Activated naive CD8-positive, alpha-beta T cell treated with anti-CD3 and anti-CD28 coated beads, Interleukin-2, amount 50 U/mL, for 24 hours (primary cell): ENCODE measurements at regions not wholly inside any gene's neighbourhood (a gene's known extent, or its start where the extent isn't known, plus 50 kb on each side); places are given as distances from the start of the nearest gene placed in this dataset.
"Not testable (repeated sequence)": the region's sequence is repeated elsewhere in the genome, so short reads cannot be mapped to it uniquely, and the experiment has no call there.

Experiments
- ATAC-seq: fragments of 150-1000 bp; cut with Tn5 transposase; one replicate; pipeline ENCODE4 v1.10.0; 2021
- DNase-seq: peaks from one replicate; pipeline ENCODE4 v3.0.0; 2021
- H3K27ac Mint-ChIP-seq: one replicate; pipeline ENCODE4 v1.8.0; 2021; ENCODE audit warnings: mild to moderate bottlenecking, mixed read lengths
- H3K27me3 Mint-ChIP-seq: one replicate; pipeline ENCODE4 v1.8.0; 2021; ENCODE audit warnings: mixed read lengths
- H3K36me3 Mint-ChIP-seq: one replicate; pipeline ENCODE4 v1.8.0; 2021; ENCODE audit warnings: low read depth, mixed read lengths
- H3K4me1 Mint-ChIP-seq: one replicate; pipeline ENCODE4 v1.8.0; 2021; ENCODE audit warnings: mixed read lengths
- H3K4me3 Mint-ChIP-seq: one replicate; pipeline ENCODE4 v1.8.0; 2021; ENCODE audit warnings: mild to moderate bottlenecking, moderate library complexity, mixed read lengths
- H3K9me3 Mint-ChIP-seq: one replicate; pipeline ENCODE4 v1.8.0; 2021; ENCODE audit warnings: mixed read lengths

- H3K36me3 Mint-ChIP-seq, result no peaks in the 10 kb centered on the region
- H3K27me3 Mint-ChIP-seq, result no peaks in the 10 kb centered on the region
- no peaks in the 10 kb centered on the region for H3K4me1 Mint-ChIP-seq
- DNase-seq (no peak), ATAC-seq (peak; percentile 34)
- H3K4me3 Mint-ChIP-seq, result no peak overlapping the region
- H3K9me3 Mint-ChIP-seq, result no peaks in the 10 kb centered on the region
- no peak overlapping the region for H3K27ac Mint-ChIP-seq
Measured at GRCh38 chr18:14925281-14925709, 177.3 kb downstream of the ANKRD30B start.

GRCh38 chr18:14927701-14928100, 179.7 kb downstream of the ANKRD30B start:
- Mint-ChIP-seq H3K36me3 (no peaks in the 10 kb centered on the region), H3K9me3 (no peaks in the 10 kb centered on the region), H3K4me3 (no peak overlapping the region), H3K4me1 (no peaks in the 10 kb centered on the region), H3K27ac (no peak overlapping the region), H3K27me3 (no peaks in the 10 kb centered on the region)
- no peak for DNase-seq
- no peak for ATAC-seq

GRCh38 chr18:14928396-14928795, 180.4 kb downstream of the ANKRD30B start:
- no peaks in the 10 kb centered on the region for H3K4me1 Mint-ChIP-seq
- H3K36me3 Mint-ChIP-seq, result no peaks in the 10 kb centered on the region
- no peaks in the 10 kb centered on the region for H3K27me3 Mint-ChIP-seq
- no peak for DNase-seq
- no peak for ATAC-seq
- no peak overlapping the region for H3K4me3 Mint-ChIP-seq
- H3K27ac Mint-ChIP-seq, result no peak overlapping the region
- no peaks in the 10 kb centered on the region for H3K9me3 Mint-ChIP-seq

GRCh38 chr18:14930076-14930475, 182.1 kb downstream of the ANKRD30B start:
- Mint-ChIP-seq H3K4me3 (no peak overlapping the region), H3K27ac (no peak overlapping the region), H3K4me1 (no peaks in the 10 kb centered on the region), H3K9me3 (no peaks in the 10 kb centered on the region), H3K27me3 (no peaks in the 10 kb centered on the region), H3K36me3 (no peaks in the 10 kb centered on the region)
- ATAC-seq (no peak), DNase-seq (no peak)

- DNase-seq (no peak), ATAC-seq (no peak)
- Mint-ChIP-seq H3K27ac (no peak overlapping the region), H3K27me3 (no peaks in the 10 kb centered on the region), H3K36me3 (no peaks in the 10 kb centered on the region), H3K4me1 (no peaks in the 10 kb centered on the region), H3K9me3 (no peaks in the 10 kb centered on the region), H3K4me3 (no peak overlapping the region)
Measured at GRCh38 chr18:14930576-14930975, 182.6 kb downstream of the ANKRD30B start.

- no peak for ATAC-seq
- H3K4me3 Mint-ChIP-seq, result no peak overlapping the region
- H3K36me3 Mint-ChIP-seq, result no peaks in the 10 kb centered on the region
- H3K27ac Mint-ChIP-seq, result no peak overlapping the region
- H3K4me1 Mint-ChIP-seq, result no peaks in the 10 kb centered on the region
- H3K27me3 Mint-ChIP-seq, result no peaks in the 10 kb centered on the region
- no peak for DNase-seq
- no peaks in the 10 kb centered on the region for H3K9me3 Mint-ChIP-seq
Measured at GRCh38 chr18:14933049-14933851, 185.3 kb downstream of the ANKRD30B start.

GRCh38 chr18:14933964-14934363, 186.0 kb downstream of the ANKRD30B start:
- Mint-ChIP-seq H3K9me3 (no peaks in the 10 kb centered on the region), H3K27me3 (no peaks in the 10 kb centered on the region), H3K27ac (no peak overlapping the region), H3K4me1 (no peaks in the 10 kb centered on the region), H3K4me3 (no peak overlapping the region), H3K36me3 (no peaks in the 10 kb centered on the region)
- DNase-seq (no peak), ATAC-seq (no peak)

- Mint-ChIP-seq H3K4me1 (no peaks in the 10 kb centered on the region), H3K9me3 (no peaks in the 10 kb centered on the region), H3K36me3 (no peaks in the 10 kb centered on the region), H3K27ac (no peak overlapping the region), H3K4me3 (no peak overlapping the region), H3K27me3 (no peaks in the 10 kb centered on the region)
- DNase-seq (no peak), ATAC-seq (no peak)
Measured at GRCh38 chr18:14935210-14935609, 187.2 kb downstream of the ANKRD30B start.

GRCh38 chr18:14936313-14936712, 188.3 kb downstream of the ANKRD30B start:
- H3K4me1 Mint-ChIP-seq, result no peaks in the 10 kb centered on the region
- no peaks in the 10 kb centered on the region for H3K9me3 Mint-ChIP-seq
- H3K27ac Mint-ChIP-seq, result no peak overlapping the region

GRCh38 chr18:14937271-14937670, 189.3 kb downstream of the ANKRD30B start:
- Mint-ChIP-seq H3K27me3 (no peaks in the 10 kb centered on the region), H3K4me3 (no peak overlapping the region), H3K9me3 (no peaks in the 10 kb centered on the region), H3K27ac (no peak overlapping the region), H3K4me1 (no peaks in the 10 kb centered on the region), H3K36me3 (no peaks in the 10 kb centered on the region)
- ATAC-seq, result no peak
- DNase-seq, result no peak

More at GRCh38 chr18:14936313-14936712, 188.3 kb downstream of the ANKRD30B start:
- no peaks in the 10 kb centered on the region for H3K36me3 Mint-ChIP-seq
- ATAC-seq, result no peak
- no peaks in the 10 kb centered on the region for H3K27me3 Mint-ChIP-seq
- DNase-seq, result no peak
- H3K4me3 Mint-ChIP-seq, result no peak overlapping the region

- no peak overlapping the region for H3K4me3 Mint-ChIP-seq
- ATAC-seq (no peak), DNase-seq (no peak)
- H3K36me3 Mint-ChIP-seq, result no peaks in the 10 kb centered on the region
- no peaks in the 10 kb centered on the region for H3K9me3 Mint-ChIP-seq
- H3K27me3 Mint-ChIP-seq, result no peaks in the 10 kb centered on the region
- no peaks in the 10 kb centered on the region for H3K4me1 Mint-ChIP-seq
- H3K27ac Mint-ChIP-seq, result no peak overlapping the region
Measured at GRCh38 chr18:14939141-14939540, 191.2 kb downstream of the ANKRD30B start.

GRCh38 chr18:14940106-14940505, 192.1 kb downstream of the ANKRD30B start:
- H3K4me1 Mint-ChIP-seq, ATAC-seq, H3K27me3 Mint-ChIP-seq, H3K27ac Mint-ChIP-seq, DNase-seq, H3K4me3 Mint-ChIP-seq, H3K36me3 Mint-ChIP-seq, H3K9me3 Mint-ChIP-seq: not testable (repeated sequence)

GRCh38 chr18:14940735-14941134, 192.8 kb downstream of the ANKRD30B start:
- H3K27ac Mint-ChIP-seq, result no peak overlapping the region
- ATAC-seq, result no peak
- no peak for DNase-seq
- H3K9me3 Mint-ChIP-seq, result no peaks in the 10 kb centered on the region
- no peaks in the 10 kb centered on the region for H3K4me1 Mint-ChIP-seq
- no peaks in the 10 kb centered on the region for H3K27me3 Mint-ChIP-seq
- H3K36me3 Mint-ChIP-seq, result no peaks in the 10 kb centered on the region
- no peak overlapping the region for H3K4me3 Mint-ChIP-seq

- Mint-ChIP-seq H3K9me3 (no peaks in the 10 kb centered on the region), H3K27ac (no peak overlapping the region), H3K36me3 (no peaks in the 10 kb centered on the region), H3K4me3 (no peak overlapping the region), H3K4me1 (no peaks in the 10 kb centered on the region), H3K27me3 (no peaks in the 10 kb centered on the region)
- no peak for DNase-seq
- no peak for ATAC-seq
Measured at GRCh38 chr18:14941256-14941655, 193.3 kb downstream of the ANKRD30B start.

GRCh38 chr18:14941792-14942191, 193.8 kb downstream of the ANKRD30B start:
- H3K9me3 Mint-ChIP-seq, result no peaks in the 10 kb centered on the region
- H3K4me3 Mint-ChIP-seq, result no peak overlapping the region
- H3K36me3 Mint-ChIP-seq, result no peaks in the 10 kb centered on the region
- ATAC-seq (no peak), DNase-seq (no peak)
- H3K27me3 Mint-ChIP-seq, result no peaks in the 10 kb centered on the region
- H3K4me1 Mint-ChIP-seq, result no peaks in the 10 kb centered on the region
- H3K27ac Mint-ChIP-seq, result no peak overlapping the region

GRCh38 chr18:14942275-14942674, 194.3 kb downstream of the ANKRD30B start:
- Mint-ChIP-seq H3K9me3 (no peaks in the 10 kb centered on the region), H3K27ac (no peak overlapping the region), H3K36me3 (no peaks in the 10 kb centered on the region), H3K4me1 (no peaks in the 10 kb centered on the region), H3K27me3 (no peaks in the 10 kb centered on the region), H3K4me3 (no peak overlapping the region)
- ATAC-seq (no peak), DNase-seq (no peak)
